Neural cell (in vitro differentiated cells): ENCODE measurements at regions not wholly inside any gene's neighbourhood (a gene's known extent, or its start where the extent isn't known, plus 50 kb on each side); places are given as distances from the start of the nearest gene placed in this dataset.

Source experiments
- H2AFZ ChIP-seq: fragments of 200-600, 300-800 bp; sonication (generic), shearing (Covaris generic); 2 replicates; pipeline ENCODE4 v1.6.0; 2014; ENCODE audit warnings: low read depth, mild to moderate bottlenecking, antibody characterized with exemption, low read length, moderate library complexity
- H3F3A ChIP-seq: fragments of 200-600 bp; shearing (Covaris generic); 2 replicates; pipeline ENCODE4 v1.6.1; 2016; ENCODE audit warnings: mild to moderate bottlenecking, moderate library complexity, mixed read lengths, antibody characterized with exemption, low read length; ENCODE audit not compliant: insufficient read depth, poor library complexity, severe bottlenecking
- H3K27ac ChIP-seq: fragments of 200-600, 300-800 bp; sonication (generic), shearing (Covaris generic); 2 replicates; pipeline ENCODE4 v1.5.1; 2014; ENCODE audit warnings: mild to moderate bottlenecking, low read length, moderate library complexity
- H3K27me3 ChIP-seq: fragments of 300-800, 200-600 bp; sonication (generic), shearing (Covaris generic); 2 replicates; pipeline ENCODE4 v1.6.0; 2014; ENCODE audit warnings: mild to moderate bottlenecking, low read depth, low read length, moderate library complexity; ENCODE audit not compliant: insufficient read depth
- H3K36me3 ChIP-seq: fragments of 300-800, 200-600 bp; sonication (generic), shearing (Covaris generic); 2 replicates; pipeline ENCODE4 v1.5.1; 2014; ENCODE audit warnings: mild to moderate bottlenecking, antibody characterized with exemption, low read length, moderate library complexity; ENCODE audit not compliant: insufficient read depth
- H3K4me2 ChIP-seq: fragments of 300-800, 200-600 bp; sonication (generic), shearing (Covaris generic); 2 replicates; pipeline ENCODE4 v1.6.0; 2014; ENCODE audit warnings: mild to moderate bottlenecking, low read length
- H3K4me3 ChIP-seq: fragments of 300-800, 200-600 bp; sonication (generic), shearing (Covaris generic); 2 replicates; pipeline ENCODE4 v1.5.1; 2014; ENCODE audit warnings: mild to moderate bottlenecking, low read length, moderate library complexity
- H3K79me2 ChIP-seq: fragments of 200-600 bp; shearing (Covaris generic); replicated peaks from 2 replicates; pipeline ENCODE4 v1.6.0; 2014; ENCODE audit warnings: mild to moderate bottlenecking, low read length, moderate library complexity; ENCODE audit not compliant: insufficient read depth
- H3K9ac ChIP-seq: fragments of 300-800, 200-600 bp; sonication (generic), shearing (Covaris generic); 2 replicates; pipeline ENCODE4 v1.6.1; 2016; ENCODE audit warnings: mild to moderate bottlenecking, low read length, mixed read lengths
- H3K9me2 ChIP-seq: fragments of 200-600 bp; shearing (Covaris generic); 2 replicates; pipeline ENCODE4 v1.6.1; 2016; ENCODE audit warnings: mild to moderate bottlenecking, low read length, mixed read lengths; ENCODE audit not compliant: insufficient read depth
- H3K9me3 ChIP-seq: fragments of 200-600, 300-800 bp; sonication (generic), shearing (Covaris generic); 2 replicates; pipeline ENCODE4 v1.6.1; 2016; ENCODE audit warnings: mild to moderate bottlenecking, mixed run types, low read length, moderate library complexity, mixed read lengths
- H4K20me1 ChIP-seq: fragments of 200-600 bp; shearing (Covaris generic); 2 replicates; pipeline ENCODE4 v1.6.1; 2016; ENCODE audit warnings: mild to moderate bottlenecking, mixed run types; ENCODE audit not compliant: insufficient read depth
- EP300 ChIP-seq: fragments of 450-650 bp; conservative IDR thresholded peaks from 2 replicates; pipeline ENCODE4 v1.6.1; 2014; ENCODE audit warnings: antibody characterized with exemption, mild to moderate bottlenecking, moderate library complexity; ENCODE audit not compliant: poor library complexity, severe bottlenecking
- EZH2 ChIP-seq: fragments of 200-600, 300-800 bp; shearing (Covaris generic), sonication (generic); IDR thresholded peaks from 2 replicates; pipeline ENCODE4 v1.6.1; 2014; ENCODE audit warnings: antibody characterized with exemption, low read length, borderline replicate concordance, mild to moderate bottlenecking; ENCODE audit not compliant: insufficient read depth, poor library complexity, severe bottlenecking
- MXI1 ChIP-seq: fragments of 450-650 bp; conservative IDR thresholded peaks from 2 replicates; pipeline ENCODE4 v1.6.1; 2014; ENCODE audit warnings: antibody characterized with exemption, mild to moderate bottlenecking; ENCODE audit not compliant: poor library complexity, severe bottlenecking
- POLR2AphosphoS5 ChIP-seq: IDR thresholded peaks from 2 replicates; pipeline ENCODE4 v1.6.1; 2012
- RAD21 ChIP-seq: fragments of 450-650 bp; conservative IDR thresholded peaks from 2 replicates; pipeline ENCODE4 v1.6.1; 2014; ENCODE audit warnings: antibody characterized with exemption, mild to moderate bottlenecking, moderate library complexity
- REST ChIP-seq: IDR thresholded peaks from 2 replicates; pipeline ENCODE4 v1.6.1; 2012; ENCODE audit warnings: borderline replicate concordance
- SMC3 ChIP-seq: fragments of 450-650 bp; conservative IDR thresholded peaks from 2 replicates; pipeline ENCODE4 v1.6.1; 2014; ENCODE audit warnings: antibody characterized with exemption, mild to moderate bottlenecking, moderate library complexity; ENCODE audit not compliant: poor library complexity
- TAF1 ChIP-seq: IDR thresholded peaks from 2 replicates; pipeline ENCODE4 v1.6.1; 2012; ENCODE audit warnings: low read depth
- TF ChIP-seq, protein P1 (sequence below): fragments of 450-650 bp; IDR thresholded peaks from 2 replicates; pipeline ENCODE4 v1.5.1; 2014; ENCODE audit warnings: antibody characterized with exemption, mild to moderate bottlenecking, moderate library complexity; ENCODE audit not compliant: poor library complexity, severe bottlenecking

GRCh38 chr9:22211588-22212360 lies 202.7 kb upstream of the CDKN2B start:
- H3K4me3 ChIP-seq = no peak overlapping the region
- H4K20me1 ChIP-seq = no peaks in the 10 kb centered on the region
- H3K9me2 ChIP-seq = no peaks in the 10 kb centered on the region
- H3K9ac ChIP-seq = no peak overlapping the region
- H3K27ac ChIP-seq = no peak overlapping the region
- H2AFZ ChIP-seq = no peak overlapping the region
- no peak overlapping the region for H3K4me2 ChIP-seq
- no peaks in the 10 kb centered on the region for H3K79me2 ChIP-seq
- no peaks in the 10 kb centered on the region for H3F3A ChIP-seq
- H3K27me3 ChIP-seq = no peaks in the 10 kb centered on the region
- H3K9me3 ChIP-seq = no peaks in the 10 kb centered on the region
- TF ChIP-seq RAD21 (no peak), EP300 (no peak)
- TF ChIP-seq, protein P1, sequence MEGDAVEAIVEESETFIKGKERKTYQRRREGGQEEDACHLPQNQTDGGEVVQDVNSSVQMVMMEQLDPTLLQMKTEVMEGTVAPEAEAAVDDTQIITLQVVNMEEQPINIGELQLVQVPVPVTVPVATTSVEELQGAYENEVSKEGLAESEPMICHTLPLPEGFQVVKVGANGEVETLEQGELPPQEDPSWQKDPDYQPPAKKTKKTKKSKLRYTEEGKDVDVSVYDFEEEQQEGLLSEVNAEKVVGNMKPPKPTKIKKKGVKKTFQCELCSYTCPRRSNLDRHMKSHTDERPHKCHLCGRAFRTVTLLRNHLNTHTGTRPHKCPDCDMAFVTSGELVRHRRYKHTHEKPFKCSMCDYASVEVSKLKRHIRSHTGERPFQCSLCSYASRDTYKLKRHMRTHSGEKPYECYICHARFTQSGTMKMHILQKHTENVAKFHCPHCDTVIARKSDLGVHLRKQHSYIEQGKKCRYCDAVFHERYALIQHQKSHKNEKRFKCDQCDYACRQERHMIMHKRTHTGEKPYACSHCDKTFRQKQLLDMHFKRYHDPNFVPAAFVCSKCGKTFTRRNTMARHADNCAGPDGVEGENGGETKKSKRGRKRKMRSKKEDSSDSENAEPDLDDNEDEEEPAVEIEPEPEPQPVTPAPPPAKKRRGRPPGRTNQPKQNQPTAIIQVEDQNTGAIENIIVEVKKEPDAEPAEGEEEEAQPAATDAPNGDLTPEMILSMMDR = no peak
- no peaks in the 10 kb centered on the region for H3K36me3 ChIP-seq

- Histone ChIP-seq H2AFZ (no peak overlapping the region), H3K9me3 (no peaks in the 10 kb centered on the region), H4K20me1 (no peaks in the 10 kb centered on the region), H3K9ac (no peak overlapping the region), H3K36me3 (no peaks in the 10 kb centered on the region), H3K4me2 (no peak overlapping the region), H3K79me2 (no peaks in the 10 kb centered on the region), H3K27me3 (no peaks in the 10 kb centered on the region), H3F3A (no peaks in the 10 kb centered on the region), H3K9me2 (no peaks in the 10 kb centered on the region), H3K4me3 (no peak overlapping the region), H3K27ac (no peak overlapping the region)
- TF ChIP-seq, protein P1 = peak; percentile 45
- no peak for TF ChIP-seq EZH2
- peak; percentile 40 for TF ChIP-seq EP300
- TF ChIP-seq POLR2AphosphoS5 = peak; percentile 18
Measured at GRCh38 chr9:22214021-22214420, 204.9 kb upstream of the CDKN2B start.

DNA sequence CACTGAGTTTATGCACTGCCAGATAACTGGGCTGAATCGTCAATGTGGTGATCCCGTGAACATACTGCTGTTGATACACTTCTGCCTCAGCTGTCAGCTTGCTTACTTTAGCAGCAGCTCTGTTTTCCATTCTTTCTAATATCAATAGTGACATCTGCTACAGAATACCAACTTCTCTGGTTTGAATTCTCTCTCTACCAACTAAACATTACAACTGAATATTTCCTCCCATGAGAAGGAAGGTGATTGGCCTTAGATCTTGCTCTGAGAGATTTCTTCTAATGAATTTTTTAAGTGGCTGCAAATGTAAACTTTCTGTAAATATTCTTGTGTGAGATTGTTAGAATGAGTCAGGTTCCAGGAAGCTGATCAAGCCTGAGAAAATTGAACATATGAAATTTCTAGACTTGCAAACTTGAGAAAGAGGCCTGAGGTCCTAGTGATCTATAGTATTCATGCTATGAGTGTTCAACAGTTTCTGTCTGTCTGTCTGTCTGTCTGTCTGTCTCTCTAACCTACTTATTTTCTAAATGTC lies 205.5 kb upstream of the CDKN2B start:
- Histone ChIP-seq H3K4me2 (no peak overlapping the region), H3K27ac (no peak overlapping the region), H3K4me3 (no peak overlapping the region), H3F3A (no peaks in the 10 kb centered on the region), H3K36me3 (no peaks in the 10 kb centered on the region), H3K27me3 (no peaks in the 10 kb centered on the region), H3K9me3 (no peaks in the 10 kb centered on the region), H3K9me2 (no peaks in the 10 kb centered on the region), H3K9ac (no peak overlapping the region), H4K20me1 (no peaks in the 10 kb centered on the region), H2AFZ (no peak overlapping the region), H3K79me2 (no peaks in the 10 kb centered on the region)
- no peak for TF ChIP-seq SMC3
- no peak for TF ChIP-seq POLR2AphosphoS5
- TF ChIP-seq TAF1 = no peak
- TF ChIP-seq REST = no peak
- TF ChIP-seq EZH2 = no peak
- no peak for TF ChIP-seq RAD21
- TF ChIP-seq, protein P1 = no peak
- TF ChIP-seq EP300 = no peak
- no peak for TF ChIP-seq MXI1
